ENCODE measurements at regions not wholly inside any gene's neighbourhood (a gene's known extent, or its start where the extent isn't known, plus 50 kb on each side); places are given as distances from the start of the nearest gene placed in this dataset.

- DNase-seq (ENCODE audit: low read depth) = no peak
Measured at GRCh38 chr6:138007014-138007472, 100.2 kb downstream of the PERP start.

DNA sequence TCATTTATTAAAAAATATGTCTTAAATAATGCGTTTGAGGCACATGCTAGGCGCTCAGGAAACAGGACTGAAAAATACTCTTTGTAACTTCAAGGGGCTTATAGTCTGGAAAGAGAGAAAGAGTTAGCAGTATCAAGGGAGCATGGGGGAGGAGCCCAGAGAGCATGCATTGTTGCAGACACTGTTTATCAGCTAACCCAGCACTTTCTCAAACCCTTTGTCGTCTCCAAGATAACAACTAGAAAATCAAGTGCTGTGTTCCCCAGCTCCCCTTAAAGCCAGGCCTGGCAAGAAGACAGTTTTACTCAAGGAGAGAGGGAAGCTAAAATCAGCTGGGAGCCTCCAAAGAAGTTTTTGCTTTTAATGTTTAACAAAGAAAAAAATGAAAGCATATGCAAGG, 98.4 kb downstream of the PERP start:
- DNase-seq (ENCODE audit: low read depth) = no peak

GRCh38 chr6:138011413-138011812, 95.8 kb downstream of the PERP start:
- DNase-seq (ENCODE audit: low read depth) = no peak

GRCh38 chr6:138012682-138013081, 94.5 kb downstream of the PERP start:
- DNase-seq (ENCODE audit: low read depth) = no peak

- no peak for DNase-seq (ENCODE audit: low read depth)
Measured at GRCh38 chr6:138013959-138014358, 93.3 kb downstream of the PERP start.

- no peak for DNase-seq (ENCODE audit: low read depth)
Measured at GRCh38 chr6:138017166-138017757, 90.0 kb downstream of the PERP start.

DNA sequence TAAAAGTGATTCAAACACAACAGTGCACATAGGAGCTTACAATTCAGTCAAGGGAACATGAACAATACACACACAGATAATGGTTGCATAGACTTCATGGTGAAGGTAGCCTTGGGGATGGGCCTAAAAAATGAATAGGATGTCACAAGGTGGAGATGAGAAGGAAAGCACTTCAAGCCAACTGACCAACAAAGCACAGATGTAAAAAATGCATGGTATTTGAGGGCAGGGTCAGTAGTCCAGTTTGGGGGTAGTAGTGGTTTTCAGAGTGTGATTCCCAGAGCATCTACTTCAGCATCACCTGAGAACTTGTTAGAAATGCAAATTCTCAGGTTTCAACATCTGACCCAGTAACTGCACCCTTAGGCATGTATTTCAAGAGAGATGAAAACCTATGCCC, 88.9 kb downstream of the PERP start:
- DNase-seq (ENCODE audit: low read depth) = no peak

DNA sequence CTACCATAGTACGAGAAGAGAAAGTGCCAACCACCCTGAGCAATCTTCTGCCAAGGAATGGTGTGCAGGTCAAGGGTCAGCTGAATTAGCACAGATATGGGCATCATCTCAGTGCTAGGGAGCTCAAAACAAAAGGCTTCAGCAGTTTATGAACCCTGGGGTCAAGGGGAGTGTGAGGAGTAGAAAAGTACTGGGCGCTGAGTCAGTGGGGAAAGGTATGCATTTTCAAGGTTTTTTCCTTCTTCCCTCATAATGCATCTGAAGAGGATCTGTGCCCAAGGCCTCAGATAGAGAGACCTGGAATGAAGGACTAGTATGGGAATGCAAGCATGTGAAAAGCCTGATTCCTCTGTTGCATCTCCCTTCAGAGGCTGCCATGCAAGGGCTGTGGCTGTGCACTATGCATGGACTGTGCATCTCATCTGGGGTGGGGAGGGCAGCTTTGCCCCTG, 81.7 kb downstream of the PERP start:
- DNase-seq (ENCODE audit: low read depth) = no peak

DNA sequence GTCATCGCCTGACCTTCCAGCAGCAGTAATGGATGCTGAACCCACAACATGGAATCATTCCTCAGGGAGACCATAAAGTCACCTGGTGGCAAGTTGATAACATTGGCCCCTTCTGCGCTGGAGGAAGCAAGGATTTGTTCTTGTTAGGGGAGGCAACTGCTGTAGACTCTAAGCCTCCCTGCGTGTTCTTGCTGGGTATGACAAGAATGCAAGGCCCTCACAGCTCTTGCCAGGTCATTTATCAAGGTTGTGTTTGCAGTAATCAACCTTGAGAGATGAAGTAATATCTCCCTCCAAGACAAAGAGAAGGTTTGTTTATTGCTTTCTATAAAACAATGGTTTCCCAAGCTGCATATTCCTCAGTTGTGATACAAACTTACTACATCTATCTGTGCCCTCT, 80.9 kb downstream of the PERP start:
- no peak for DNase-seq (ENCODE audit: low read depth)

DNA sequence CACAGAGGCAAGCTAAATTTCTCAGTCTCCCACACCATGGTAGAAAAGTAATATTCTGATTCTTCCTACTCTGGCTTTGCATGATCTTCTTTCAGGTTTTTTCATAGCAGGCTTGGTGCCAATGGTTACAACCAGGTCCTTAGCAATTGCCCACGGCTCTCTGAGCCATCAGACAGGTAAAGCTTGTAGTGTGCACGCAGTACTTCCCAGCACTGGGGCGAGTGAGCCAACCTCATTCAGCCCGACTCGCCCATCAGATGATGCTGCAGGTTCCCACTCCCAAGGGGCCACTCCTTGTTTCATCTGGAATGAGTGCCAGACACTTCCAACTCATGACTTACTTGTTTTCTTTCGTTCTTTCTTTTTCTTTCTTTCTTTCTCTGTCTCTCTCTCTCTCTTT, 78.3 kb downstream of the PERP start:
- DNase-seq (ENCODE audit: low read depth) = no peak

DNA sequence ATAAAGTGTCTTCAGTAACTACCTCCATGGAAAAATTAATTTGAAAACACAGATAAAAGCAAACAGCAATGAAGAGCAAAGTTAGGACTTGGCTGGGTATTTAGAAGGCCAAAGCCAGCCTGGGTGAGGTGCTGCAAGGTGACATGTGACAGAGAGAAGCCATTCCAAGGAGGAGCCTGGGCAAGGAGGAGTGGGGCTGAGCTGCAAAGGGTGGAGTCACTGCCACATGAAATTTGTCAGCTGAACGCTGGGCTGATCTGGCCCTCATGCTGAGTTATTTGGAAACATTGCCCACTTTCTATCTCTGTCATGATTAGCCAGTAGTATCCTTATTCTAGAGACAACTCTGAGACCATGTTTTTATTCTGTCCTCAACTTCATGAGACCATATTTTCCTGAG, 76.3 kb downstream of the PERP start:
- DNase-seq (ENCODE audit: low read depth) = no peak

DNA sequence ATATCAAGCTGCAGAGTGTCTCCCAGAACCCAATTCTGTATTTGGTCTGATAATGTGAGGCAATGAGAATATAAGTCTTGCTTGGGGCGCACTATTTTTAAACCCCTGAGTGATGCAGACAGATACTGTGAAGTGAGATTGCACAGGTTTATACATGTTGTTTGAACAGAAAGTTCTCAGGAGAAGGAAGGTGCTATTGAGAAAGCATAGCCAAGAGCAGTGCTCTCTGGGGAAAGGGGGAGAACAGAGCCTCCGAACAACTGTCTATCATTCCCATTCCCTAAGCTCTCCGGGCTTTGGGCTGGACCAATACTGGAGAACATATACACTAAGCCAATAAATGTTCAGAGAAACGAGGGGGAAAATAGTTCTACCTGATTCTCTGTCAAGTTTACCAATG, 75.8 kb downstream of the PERP start:
- no peak for DNase-seq (ENCODE audit: low read depth)

DNA sequence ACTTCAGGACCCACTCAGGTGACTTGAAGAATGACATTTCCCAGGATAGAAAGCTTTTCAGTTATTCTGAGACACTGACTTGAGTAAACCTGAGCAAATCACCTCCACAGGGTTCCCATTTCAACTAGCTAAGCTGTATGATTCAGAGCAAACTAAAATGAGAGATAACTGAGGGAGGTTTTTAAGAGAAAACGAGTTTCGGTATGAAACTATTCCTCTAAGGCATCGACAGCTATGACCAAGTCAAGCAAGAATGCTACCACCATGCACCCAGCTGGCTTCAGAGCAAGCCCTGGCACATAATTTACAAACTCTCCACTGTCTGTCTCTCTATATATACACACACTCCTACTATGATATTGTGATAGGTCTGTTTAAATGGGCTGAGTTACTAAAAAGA, 75.4 kb downstream of the PERP start:
- no peak for DNase-seq (ENCODE audit: low read depth)

GRCh38 chr6:138032571-138032970, 74.6 kb downstream of the PERP start:
- DNase-seq (ENCODE audit: low read depth) = no peak

- no peak for DNase-seq (ENCODE audit: low read depth)
Measured at GRCh38 chr6:138034229-138034628, 73.0 kb downstream of the PERP start.

DNA sequence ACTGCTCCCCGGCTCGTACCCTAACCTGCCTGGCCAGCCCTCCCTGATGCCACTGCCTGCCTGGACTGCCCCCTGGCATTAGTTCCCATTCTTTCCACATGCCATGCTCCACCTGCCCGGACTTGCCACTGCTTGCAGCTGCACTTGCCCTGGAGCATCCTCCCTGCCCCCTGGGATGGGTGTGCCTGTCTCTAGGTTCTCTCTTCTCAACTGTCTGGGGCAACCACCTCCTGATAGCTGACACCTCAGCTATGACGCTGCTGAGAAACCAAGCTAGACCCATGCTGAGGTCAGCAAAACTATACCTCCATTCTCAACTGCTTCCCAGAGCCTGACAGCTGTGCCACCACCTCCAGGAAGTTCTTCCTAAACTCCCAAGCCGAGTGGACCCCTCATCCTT, 72.1 kb downstream of the PERP start:
- no peak for DNase-seq (ENCODE audit: low read depth)

GRCh38 chr6:138036111-138036510, 71.1 kb downstream of the PERP start:
- no peak for DNase-seq (ENCODE audit: low read depth)

DNA sequence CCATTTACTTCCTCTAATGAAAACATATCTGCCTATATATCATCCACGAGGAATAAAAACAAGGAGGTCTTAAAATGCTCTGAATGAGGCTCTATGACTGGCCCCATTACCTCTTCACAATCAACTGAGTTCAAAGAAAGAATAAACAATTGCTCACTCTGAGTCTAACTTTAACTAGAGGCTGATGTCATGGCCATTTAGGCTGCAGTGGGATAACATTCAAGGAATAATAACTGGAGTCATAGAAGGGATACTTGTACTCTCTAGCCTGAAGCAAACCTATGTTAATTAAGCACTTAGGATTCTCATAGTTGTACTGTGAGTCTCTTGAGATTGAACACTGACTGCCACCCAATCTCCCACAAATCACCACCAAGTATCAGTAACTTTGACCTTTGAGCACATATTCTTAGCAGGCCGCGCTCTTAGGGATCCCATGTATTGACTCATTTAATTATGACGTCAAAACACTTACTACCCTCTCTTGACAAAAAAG, 70.2 kb downstream of the PERP start:
- DNase-seq (ENCODE audit: low read depth) = no peak

DNA sequence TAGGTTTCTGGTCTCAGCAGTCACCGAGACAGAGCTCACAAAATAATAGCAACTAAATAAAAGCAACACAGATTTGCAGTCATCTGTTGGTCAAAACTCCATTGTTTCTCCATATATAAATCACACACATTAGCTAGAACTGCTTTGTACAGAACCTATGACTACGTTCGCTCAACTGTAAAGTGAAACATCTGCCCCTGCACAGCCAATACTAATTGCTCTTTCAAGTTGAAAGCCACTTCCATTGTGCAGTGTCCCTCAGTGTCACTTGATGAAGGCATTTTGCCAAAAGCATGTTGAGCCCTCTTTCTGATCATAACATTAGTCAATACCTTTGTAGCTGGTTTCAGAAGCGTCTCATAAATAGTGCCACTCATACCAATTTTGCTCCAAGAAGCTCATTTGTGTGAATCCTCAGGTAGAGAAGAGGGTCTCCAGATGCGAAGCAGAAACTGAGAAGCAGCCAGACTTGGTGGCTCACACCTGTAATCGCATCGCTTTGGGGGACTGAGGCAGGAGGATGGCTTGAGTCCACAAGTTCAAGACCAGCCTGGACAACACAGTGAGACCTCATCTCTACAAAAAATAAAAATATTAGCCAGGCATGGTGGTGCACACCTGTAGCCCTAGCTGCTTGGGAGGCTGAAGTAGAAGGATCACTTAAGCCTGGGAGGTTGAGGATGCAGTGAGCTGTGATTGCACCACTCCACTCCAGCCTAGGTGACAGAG, 68.9 kb downstream of the PERP start:
- DNase-seq (ENCODE audit: low read depth) = no peak

Measured in CMK (cell line).